ENCODE measurements at regions not wholly inside any gene's neighbourhood (a gene's known extent, or its start where the extent isn't known, plus 50 kb on each side); places are given as distances from the start of the nearest gene placed in this dataset.

- no peak for ATAC-seq
- TF ChIP-seq SNAI2 (CRISPR knock-in tag; IDR thresholded peaks at IDR 0.05) (no peak), ZC3H10 (CRISPR knock-in tag; IDR thresholded peaks at IDR 0.05) (no peak), CSDC2 (CRISPR knock-in tag; IDR thresholded peaks at IDR 0.05) (no peak), ZNF70 (CRISPR knock-in tag; IDR thresholded peaks at IDR 0.05) (no peak), ZNF565 (CRISPR knock-in tag; conservative IDR thresholded peaks at IDR 0.05; ENCODE audit: low read depth) (no peak), PPARA (CRISPR knock-in tag; IDR thresholded peaks at IDR 0.05; ENCODE audit: borderline replicate concordance) (no peak), PATZ1 (CRISPR knock-in tag; IDR thresholded peaks at IDR 0.05; ENCODE audit: borderline replicate concordance) (no peak), TOX (CRISPR knock-in tag; IDR thresholded peaks at IDR 0.05; ENCODE audit: borderline replicate concordance) (no peak), ARNTL (CRISPR knock-in tag; IDR thresholded peaks at IDR 0.05; ENCODE audit: borderline replicate concordance, low read depth) (no peak)
- TF ChIP-seq, protein P1, sequence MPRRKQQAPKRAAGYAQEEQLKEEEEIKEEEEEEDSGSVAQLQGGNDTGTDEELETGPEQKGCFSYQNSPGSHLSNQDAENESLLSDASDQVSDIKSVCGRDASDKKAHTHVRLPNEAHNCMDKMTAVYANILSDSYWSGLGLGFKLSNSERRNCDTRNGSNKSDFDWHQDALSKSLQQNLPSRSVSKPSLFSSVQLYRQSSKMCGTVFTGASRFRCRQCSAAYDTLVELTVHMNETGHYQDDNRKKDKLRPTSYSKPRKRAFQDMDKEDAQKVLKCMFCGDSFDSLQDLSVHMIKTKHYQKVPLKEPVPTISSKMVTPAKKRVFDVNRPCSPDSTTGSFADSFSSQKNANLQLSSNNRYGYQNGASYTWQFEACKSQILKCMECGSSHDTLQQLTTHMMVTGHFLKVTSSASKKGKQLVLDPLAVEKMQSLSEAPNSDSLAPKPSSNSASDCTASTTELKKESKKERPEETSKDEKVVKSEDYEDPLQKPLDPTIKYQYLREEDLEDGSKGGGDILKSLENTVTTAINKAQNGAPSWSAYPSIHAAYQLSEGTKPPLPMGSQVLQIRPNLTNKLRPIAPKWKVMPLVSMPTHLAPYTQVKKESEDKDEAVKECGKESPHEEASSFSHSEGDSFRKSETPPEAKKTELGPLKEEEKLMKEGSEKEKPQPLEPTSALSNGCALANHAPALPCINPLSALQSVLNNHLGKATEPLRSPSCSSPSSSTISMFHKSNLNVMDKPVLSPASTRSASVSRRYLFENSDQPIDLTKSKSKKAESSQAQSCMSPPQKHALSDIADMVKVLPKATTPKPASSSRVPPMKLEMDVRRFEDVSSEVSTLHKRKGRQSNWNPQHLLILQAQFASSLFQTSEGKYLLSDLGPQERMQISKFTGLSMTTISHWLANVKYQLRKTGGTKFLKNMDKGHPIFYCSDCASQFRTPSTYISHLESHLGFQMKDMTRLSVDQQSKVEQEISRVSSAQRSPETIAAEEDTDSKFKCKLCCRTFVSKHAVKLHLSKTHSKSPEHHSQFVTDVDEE (CRISPR knock-in tag; IDR thresholded peaks at IDR 0.05): no peak
Measured at GRCh38 chr1:189405419-189405818, 1072.2 kb downstream of the BRINP3 start.

DNA sequence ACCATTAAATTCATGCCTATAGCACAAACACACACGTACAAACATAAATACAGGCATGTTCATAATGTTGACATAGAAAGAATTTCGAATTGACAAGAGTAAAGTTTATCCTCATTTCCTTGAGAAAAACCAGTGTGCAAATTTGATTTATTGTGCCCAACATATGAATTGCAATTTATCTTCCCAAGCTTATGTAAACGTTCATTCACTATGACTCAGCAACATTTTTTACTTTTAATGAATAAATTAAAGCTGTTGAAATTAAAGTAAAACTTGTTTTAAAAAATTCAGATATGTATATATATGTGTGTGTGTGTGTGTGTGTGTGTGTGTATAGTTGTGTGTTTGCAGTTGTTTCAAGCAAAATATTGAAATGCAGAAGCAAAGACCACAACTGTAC is 1067.9 kb downstream of the BRINP3 start:
- TF ChIP-seq ESRRG (CRISPR knock-in tag; IDR thresholded peaks at IDR 0.05) (no peak), TOX (CRISPR knock-in tag; IDR thresholded peaks at IDR 0.05; ENCODE audit: borderline replicate concordance) (0 out of 2 replicates have a peak, but pooled peaks have one; percentile 37), PATZ1 (CRISPR knock-in tag; IDR thresholded peaks at IDR 0.05; ENCODE audit: borderline replicate concordance) (no peak)
- ATAC-seq: no peak

DNA sequence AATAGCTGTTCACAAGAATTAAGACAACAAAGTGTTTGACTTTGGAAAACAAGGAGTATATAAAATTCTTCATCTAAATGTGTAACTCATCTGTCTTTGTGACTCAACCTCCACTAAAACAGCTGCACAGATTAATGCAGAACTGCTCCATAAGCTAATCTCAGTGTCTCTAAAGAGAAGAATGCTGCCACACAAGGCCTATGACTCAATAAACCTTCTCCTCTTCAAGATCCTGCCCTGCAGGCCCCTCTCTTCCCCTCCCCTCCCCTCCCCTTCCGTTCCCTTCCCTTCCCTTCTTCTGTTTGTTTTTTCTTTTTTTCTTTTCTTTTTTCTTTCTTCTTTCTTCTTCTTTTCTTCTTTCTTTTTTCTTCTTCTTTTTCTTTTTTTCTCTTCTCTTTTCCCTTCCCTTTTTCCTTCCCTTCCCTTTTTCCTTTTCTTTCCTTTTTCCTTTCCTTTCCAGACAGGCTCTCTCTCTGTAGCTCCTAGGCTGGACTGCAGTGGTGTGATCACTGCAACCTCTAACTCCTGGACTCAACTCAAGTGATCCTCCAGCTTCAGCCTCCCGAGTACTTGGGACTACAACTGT is 1052.8 kb downstream of the BRINP3 start:
- TF ChIP-seq RARB (CRISPR knock-in tag; IDR thresholded peaks at IDR 0.05) (no peak), ZFP30 (CRISPR knock-in tag; IDR thresholded peaks at IDR 0.05) (no peak), BACH2 (CRISPR knock-in tag; IDR thresholded peaks at IDR 0.05; ENCODE audit: borderline replicate concordance) (no peak), ZNF8 (CRISPR knock-in tag; IDR thresholded peaks at IDR 0.05) (no peak), CSDC2 (CRISPR knock-in tag; IDR thresholded peaks at IDR 0.05) (no peak)
- ATAC-seq: no peak

- TF ChIP-seq ZC3H10 (CRISPR knock-in tag; IDR thresholded peaks at IDR 0.05): no peak
- ATAC-seq: 0 out of 3 replicates have a peak, but pooled peaks have one; percentile 28
Measured at GRCh38 chr1:189429610-189430009, 1048.1 kb downstream of the BRINP3 start.

DNA sequence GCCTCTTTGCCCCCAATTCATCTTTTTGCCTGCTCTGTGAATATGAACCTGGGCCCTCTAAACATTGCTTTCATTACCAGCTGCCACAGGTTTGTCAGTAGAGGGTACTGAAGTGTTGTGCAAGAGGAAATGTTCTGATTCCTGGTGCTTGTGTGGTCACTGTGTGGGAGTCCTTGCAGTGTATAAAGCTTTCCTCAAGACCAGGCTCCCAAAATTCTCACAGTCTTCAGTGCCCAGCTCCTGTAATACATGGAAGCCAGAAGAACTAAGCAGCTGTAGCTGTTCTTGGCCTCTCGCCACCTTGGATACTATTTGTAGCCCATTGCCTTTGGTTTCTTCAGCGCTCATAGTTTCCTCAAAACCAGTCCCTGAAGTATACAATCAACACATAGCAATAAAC is 1046.2 kb downstream of the BRINP3 start:
- TF ChIP-seq, protein P2, sequence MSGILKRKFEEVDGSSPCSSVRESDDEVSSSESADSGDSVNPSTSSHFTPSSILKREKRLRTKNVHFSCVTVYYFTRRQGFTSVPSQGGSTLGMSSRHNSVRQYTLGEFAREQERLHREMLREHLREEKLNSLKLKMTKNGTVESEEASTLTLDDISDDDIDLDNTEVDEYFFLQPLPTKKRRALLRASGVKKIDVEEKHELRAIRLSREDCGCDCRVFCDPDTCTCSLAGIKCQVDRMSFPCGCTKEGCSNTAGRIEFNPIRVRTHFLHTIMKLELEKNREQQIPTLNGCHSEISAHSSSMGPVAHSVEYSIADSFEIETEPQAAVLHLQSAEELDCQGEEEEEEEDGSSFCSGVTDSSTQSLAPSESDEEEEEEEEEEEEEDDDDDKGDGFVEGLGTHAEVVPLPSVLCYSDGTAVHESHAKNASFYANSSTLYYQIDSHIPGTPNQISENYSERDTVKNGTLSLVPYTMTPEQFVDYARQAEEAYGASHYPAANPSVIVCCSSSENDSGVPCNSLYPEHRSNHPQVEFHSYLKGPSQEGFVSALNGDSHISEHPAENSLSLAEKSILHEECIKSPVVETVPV (CRISPR knock-in tag; IDR thresholded peaks at IDR 0.05): no peak
- TF ChIP-seq CREB5 (CRISPR knock-in tag; IDR thresholded peaks at IDR 0.05; ENCODE audit: low read depth) (no peak), ZFP3 (CRISPR knock-in tag; IDR thresholded peaks at IDR 0.05) (no peak)

More for the DNA sequence above, 1046.2 kb downstream of the BRINP3 start:
- no peak for ATAC-seq

Measured in SK-N-SH treated with all-trans-retinoic acid at 6 μM for 48 hours (cell line).